Activated naive CD4-positive, alpha-beta T cell treated with Interleukin-2 at 50 U/mL for 16 hours (primary cell): ENCODE measurements at regions not wholly inside any gene's neighbourhood (a gene's known extent, or its start where the extent isn't known, plus 50 kb on each side); places are given as distances from the start of the nearest gene placed in this dataset.

ENCODE experiments used
- DNase-seq: peaks from one replicate; pipeline ENCODE4 v3.0.0-alpha.2; 2020

GRCh38 chr4:163892417-163892816 is 397.9 kb downstream of the TMA16 start:
- DNase-seq: no peak

- DNase-seq: peak; percentile 3
Measured at GRCh38 chr4:163895378-163896005, 401.0 kb downstream of the TMA16 start.

GRCh38 chr4:163901319-163901718 is 406.8 kb downstream of the TMA16 start:
- no peak for DNase-seq

- DNase-seq: no peak
Measured at GRCh38 chr4:163902417-163902816, 407.9 kb downstream of the TMA16 start.

GRCh38 chr4:163911891-163912290 is 417.4 kb downstream of the TMA16 start:
- no peak for DNase-seq

- no peak for DNase-seq
Measured at GRCh38 chr4:163913571-163913970, 419.1 kb downstream of the TMA16 start.

- DNase-seq: no peak
Measured at GRCh38 chr4:163915896-163916295, 421.4 kb downstream of the TMA16 start.

GRCh38 chr4:163920426-163920825 is 425.9 kb downstream of the TMA16 start:
- no peak for DNase-seq

- DNase-seq: no peak
Measured at GRCh38 chr4:163922302-163922701, 427.8 kb downstream of the TMA16 start.

GRCh38 chr4:163923092-163923491 is 428.6 kb downstream of the TMA16 start:
- DNase-seq: no peak

- no peak for DNase-seq
Measured at GRCh38 chr4:163930086-163930485, 435.6 kb downstream of the TMA16 start.

- DNase-seq: no peak
Measured at GRCh38 chr4:163932504-163932903, 438.0 kb downstream of the TMA16 start.

- DNase-seq: no peak
Measured at GRCh38 chr4:163939597-163939996, 445.1 kb downstream of the TMA16 start.

- no peak for DNase-seq
Measured at GRCh38 chr4:163941221-163941905, 446.9 kb downstream of the TMA16 start.

GRCh38 chr4:163948920-163949455 is 454.5 kb downstream of the TMA16 start:
- no peak for DNase-seq

- DNase-seq: no peak
Measured at GRCh38 chr4:163949976-163950601, 455.6 kb downstream of the TMA16 start.

- DNase-seq: no peak
Measured at GRCh38 chr4:163955288-163955687, 460.8 kb downstream of the TMA16 start.

GRCh38 chr4:163958751-163959150 is 464.3 kb downstream of the TMA16 start:
- DNase-seq: no peak

- DNase-seq: no peak
Measured at GRCh38 chr4:163959932-163960331, 465.4 kb downstream of the TMA16 start.

- no peak for DNase-seq
Measured at GRCh38 chr4:163966612-163967011, 472.1 kb downstream of the TMA16 start.

- no peak for DNase-seq
Measured at GRCh38 chr4:163967263-163967662, 472.8 kb downstream of the TMA16 start.

- no peak for DNase-seq
Measured at GRCh38 chr4:163967710-163968109, 473.2 kb downstream of the TMA16 start.

GRCh38 chr4:163969291-163969690 is 474.8 kb downstream of the TMA16 start:
- no peak for DNase-seq

GRCh38 chr4:163976588-163976987 is 482.1 kb downstream of the TMA16 start:
- DNase-seq: no peak
